Left ventricle myocardium inferior (tissue), 1 donor: ENCODE measurements at regions not wholly inside any gene's neighbourhood (a gene's known extent, or its start where the extent isn't known, plus 50 kb on each side); places are given as distances from the start of the nearest gene placed in this dataset.

ENCODE experiments used
- DNase-seq: peaks from one replicate; pipeline ENCODE4 v3.0.0-alpha.2; 2020
- H3K27ac ChIP-seq: fragments of 200-600 bp; replicated peaks from 2 replicates; pipeline ENCODE4 v1.8.0; 2021
- H3K27me3 ChIP-seq: fragments of 200-600 bp; 2 replicates; pipeline ENCODE4 v1.8.0; 2021; ENCODE audit warnings: low read depth
- H3K36me3 ChIP-seq: fragments of 200-600 bp; 2 replicates; pipeline ENCODE4 v1.8.0; 2021
- H3K4me1 ChIP-seq: fragments of 200-600 bp; 2 replicates; pipeline ENCODE4 v1.8.0; 2021
- H3K4me3 ChIP-seq: fragments of 200-600 bp; 2 replicates; pipeline ENCODE4 v1.8.0; 2021; ENCODE audit warnings: mild to moderate bottlenecking, moderate library complexity
- H3K9me3 ChIP-seq: fragments of 200-600 bp; replicated peaks from 2 replicates; pipeline ENCODE4 v1.8.0; 2021
- intact Hi-C: fragments of 100-400 bp; cut with micrococcal nuclease; formaldehyde crosslinking; loops from one replicate; pipeline ENCODE4 v1.11.0; 2022
- TF ChIP-seq, protein P1 (sequence below): fragments of 200-600 bp; IDR thresholded peaks from 2 replicates; pipeline ENCODE4 v1.8.0; 2021; ENCODE audit warnings: antibody characterized with exemption, mild to moderate bottlenecking, borderline replicate concordance
- donor health status: DM: no; HTN: yes; CAD: no; lungs with severe emphysema.

DNA sequence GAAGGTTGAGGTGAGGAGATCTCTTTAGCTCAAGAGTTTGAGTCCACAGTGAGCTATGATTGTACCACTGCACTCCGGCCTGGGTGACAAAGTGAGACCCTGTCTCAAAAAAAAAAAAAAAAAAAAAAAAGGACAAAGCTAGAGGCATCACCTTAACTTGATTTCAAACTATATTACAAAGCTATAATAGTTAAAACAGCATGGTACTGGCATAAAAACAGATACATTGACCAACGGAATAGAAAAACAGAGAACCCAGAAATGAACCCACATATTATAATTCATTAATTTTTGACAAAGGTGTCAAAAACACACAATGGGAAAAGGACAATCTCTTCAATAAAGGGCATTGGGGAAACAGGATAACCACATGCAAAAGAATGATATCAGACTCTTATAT lies 50.8 kb upstream of the MBOAT1 start:
- Histone ChIP-seq H3K9me3 (peaks cover 11% of the 10 kb centered on the region), H3K4me1 (no peaks in the 10 kb centered on the region), H3K4me3 (no peak overlapping the region), H3K27ac (no peak overlapping the region), H3K27me3 (no peaks in the 10 kb centered on the region), H3K36me3 (no peaks in the 10 kb centered on the region)
- intact Hi-C loops, result no loop called here
- TF ChIP-seq, protein P1, sequence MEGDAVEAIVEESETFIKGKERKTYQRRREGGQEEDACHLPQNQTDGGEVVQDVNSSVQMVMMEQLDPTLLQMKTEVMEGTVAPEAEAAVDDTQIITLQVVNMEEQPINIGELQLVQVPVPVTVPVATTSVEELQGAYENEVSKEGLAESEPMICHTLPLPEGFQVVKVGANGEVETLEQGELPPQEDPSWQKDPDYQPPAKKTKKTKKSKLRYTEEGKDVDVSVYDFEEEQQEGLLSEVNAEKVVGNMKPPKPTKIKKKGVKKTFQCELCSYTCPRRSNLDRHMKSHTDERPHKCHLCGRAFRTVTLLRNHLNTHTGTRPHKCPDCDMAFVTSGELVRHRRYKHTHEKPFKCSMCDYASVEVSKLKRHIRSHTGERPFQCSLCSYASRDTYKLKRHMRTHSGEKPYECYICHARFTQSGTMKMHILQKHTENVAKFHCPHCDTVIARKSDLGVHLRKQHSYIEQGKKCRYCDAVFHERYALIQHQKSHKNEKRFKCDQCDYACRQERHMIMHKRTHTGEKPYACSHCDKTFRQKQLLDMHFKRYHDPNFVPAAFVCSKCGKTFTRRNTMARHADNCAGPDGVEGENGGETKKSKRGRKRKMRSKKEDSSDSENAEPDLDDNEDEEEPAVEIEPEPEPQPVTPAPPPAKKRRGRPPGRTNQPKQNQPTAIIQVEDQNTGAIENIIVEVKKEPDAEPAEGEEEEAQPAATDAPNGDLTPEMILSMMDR, result no peak
- no peak for DNase-seq

DNA sequence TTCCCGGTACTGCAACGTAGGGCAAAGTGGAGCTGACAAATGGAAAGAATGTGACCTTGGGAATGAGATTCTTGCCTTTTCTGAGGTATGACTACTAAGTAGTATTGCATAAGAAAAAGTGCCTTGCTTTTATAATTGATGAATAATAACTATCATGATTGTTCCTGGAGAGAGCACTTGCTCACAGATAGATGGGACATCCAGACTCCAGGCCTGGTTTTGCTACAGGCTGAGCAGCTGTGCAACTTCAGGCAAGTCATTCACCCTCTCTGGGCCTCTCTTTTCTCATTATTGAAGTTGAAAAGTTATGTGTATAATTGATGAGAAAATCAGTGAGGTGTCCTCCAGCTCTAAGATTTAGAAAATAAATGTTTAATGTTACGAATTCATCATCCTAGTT lies 53.6 kb upstream of the MBOAT1 start:
- Histone ChIP-seq H3K27ac (no peak overlapping the region), H3K36me3 (no peaks in the 10 kb centered on the region), H3K27me3 (no peaks in the 10 kb centered on the region), H3K4me1 (no peaks in the 10 kb centered on the region), H3K9me3 (peaks cover 11% of the 10 kb centered on the region), H3K4me3 (no peak overlapping the region)
- intact Hi-C loops, result no loop called here
- TF ChIP-seq, protein P1, result no peak
- DNase-seq, result no peak

DNA sequence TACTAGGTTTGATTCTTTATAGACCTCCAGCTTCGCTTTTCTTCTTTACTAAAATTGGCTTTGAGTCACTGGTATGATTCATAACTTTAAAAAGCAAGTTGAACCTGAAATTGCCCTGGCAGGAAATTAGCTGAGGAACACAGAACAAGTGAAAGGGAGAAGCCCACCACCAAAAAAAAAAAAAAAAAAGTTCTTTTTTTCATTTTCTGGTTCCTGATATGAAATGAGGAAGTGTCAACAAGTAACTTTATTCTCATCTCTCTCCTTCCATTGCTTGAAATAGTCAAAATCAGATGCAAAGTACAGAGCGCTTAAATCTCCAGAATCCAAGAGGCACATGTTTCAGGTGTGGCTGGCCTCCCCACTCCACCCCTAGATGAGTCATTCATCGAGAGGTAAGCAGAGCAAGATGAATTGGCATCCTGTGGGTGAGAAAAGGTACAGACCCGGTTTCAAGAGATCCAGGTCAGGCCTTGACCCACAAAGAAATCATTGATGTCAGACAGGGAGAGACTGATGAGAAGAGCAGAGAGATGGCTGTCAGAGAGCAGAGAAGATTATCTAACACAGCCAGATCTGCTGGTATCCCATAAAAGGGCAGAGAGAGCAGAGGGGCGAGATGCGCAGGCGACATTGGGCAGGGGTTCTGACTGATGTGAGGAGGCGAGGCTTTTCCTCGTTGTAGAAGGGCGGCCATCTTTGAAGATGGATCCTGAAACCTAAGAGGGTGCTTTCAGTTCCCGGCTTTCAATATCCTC lies 54.8 kb upstream of the MBOAT1 start:
- Histone ChIP-seq H3K4me1 (no peaks in the 10 kb centered on the region), H3K36me3 (no peaks in the 10 kb centered on the region), H3K27me3 (no peaks in the 10 kb centered on the region), H3K27ac (no peak overlapping the region), H3K4me3 (no peak overlapping the region), H3K9me3 (peaks cover 11% of the 10 kb centered on the region)
- TF ChIP-seq, protein P1, result no peak
- no peak for DNase-seq
- intact Hi-C loops, result no loop called here

DNA sequence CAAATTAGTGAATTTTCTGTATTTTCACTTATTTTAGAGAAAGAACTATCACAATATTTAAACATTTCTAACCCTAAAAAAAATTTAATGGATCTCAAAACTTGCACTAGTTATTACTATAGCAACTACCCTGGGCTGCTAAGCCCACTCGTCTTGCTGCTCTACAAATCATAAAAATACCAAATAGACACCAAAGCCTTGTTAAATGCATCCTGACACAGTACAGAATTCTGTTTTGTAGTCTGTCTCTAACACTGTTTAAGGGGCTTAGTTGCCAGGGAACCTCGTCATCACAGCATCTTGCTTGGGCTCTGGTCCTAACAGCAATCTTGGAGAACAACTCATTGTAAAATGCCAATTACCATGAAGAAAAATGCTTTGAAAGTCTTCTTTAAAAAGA lies 56.9 kb upstream of the MBOAT1 start:
- TF ChIP-seq, protein P1, result no peak
- intact Hi-C loops, result no loop called here
- no peaks in the 10 kb centered on the region for H3K36me3 ChIP-seq
- H3K27me3 ChIP-seq, result no peaks in the 10 kb centered on the region
- no peak for DNase-seq
- H3K4me3 ChIP-seq, result no peak overlapping the region
- no peak overlapping the region for H3K27ac ChIP-seq
- H3K4me1 ChIP-seq, result no peaks in the 10 kb centered on the region
- H3K9me3 ChIP-seq, result no peaks in the 10 kb centered on the region

DNA sequence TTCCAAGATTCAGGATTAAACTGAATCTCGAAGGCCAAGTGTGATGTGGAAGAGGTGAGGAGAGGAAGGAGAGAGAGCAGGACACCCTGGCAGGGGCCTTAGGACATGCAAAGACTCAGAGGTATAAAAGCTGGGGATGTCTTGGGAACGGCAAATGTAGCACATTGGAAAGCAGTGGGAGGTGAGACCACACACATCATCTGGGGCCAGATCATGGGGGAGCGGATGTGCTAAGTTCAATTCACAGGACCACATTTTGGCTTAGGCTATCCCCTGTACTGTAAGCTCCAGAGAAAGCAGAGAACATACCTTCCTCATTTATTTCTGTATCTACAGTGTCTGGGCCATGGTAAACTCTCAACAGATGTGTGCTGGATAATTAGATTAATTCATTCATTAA lies 59.5 kb upstream of the MBOAT1 start:
- Histone ChIP-seq H3K4me3 (no peak overlapping the region), H3K27ac (no peak overlapping the region), H3K27me3 (no peaks in the 10 kb centered on the region), H3K36me3 (no peaks in the 10 kb centered on the region), H3K9me3 (no peaks in the 10 kb centered on the region), H3K4me1 (no peaks in the 10 kb centered on the region)
- intact Hi-C loops, result no loop called here
- DNase-seq, result no peak
- TF ChIP-seq, protein P1, result no peak
